22Rv1 (cell line): ENCODE measurements at regions not wholly inside any gene's neighbourhood (a gene's known extent, or its start where the extent isn't known, plus 50 kb on each side); places are given as distances from the start of the nearest gene placed in this dataset.

Experiments used
- H3K27ac ChIP-seq: fragments of 450-650 bp; 2 replicates; pipeline ENCODE4 v1.5.1; 2017
- CTCF ChIP-seq: fragments of 450-650 bp; IDR thresholded peaks from 2 replicates; pipeline ENCODE4 v1.5.1; 2017; ENCODE audit warnings: mild to moderate bottlenecking
- ZFX ChIP-seq: fragments of 450-650 bp; IDR thresholded peaks from 2 replicates; pipeline ENCODE4 v1.6.1; 2017; ENCODE audit warnings: antibody characterized with exemption, borderline replicate concordance

GRCh38 chr14:53391631-53392285, 238.6 kb upstream of the DDHD1 start:
- no peak overlapping the region for H3K27ac ChIP-seq
- TF ChIP-seq ZFX = no peak
- TF ChIP-seq CTCF = no peak

- H3K27ac ChIP-seq = no peak overlapping the region
- TF ChIP-seq CTCF (no peak), ZFX (no peak)
These were observed 238.0 kb upstream of the DDHD1 start for GRCh38 chr14:53391156-53391555.

- H3K27ac ChIP-seq = no peak overlapping the region
- TF ChIP-seq CTCF = no peak
- TF ChIP-seq ZFX = no peak
These were observed 236.9 kb upstream of the DDHD1 start for GRCh38 chr14:53390008-53390407.

GRCh38 chr14:53389202-53389601, 236.1 kb upstream of the DDHD1 start:
- H3K27ac ChIP-seq = no peak overlapping the region
- TF ChIP-seq CTCF (no peak), ZFX (no peak)

GRCh38 chr14:53386362-53386761, 233.2 kb upstream of the DDHD1 start:
- H3K27ac ChIP-seq = no peak overlapping the region
- TF ChIP-seq CTCF (no peak), ZFX (no peak)

- no peak for TF ChIP-seq CTCF
- TF ChIP-seq ZFX = no peak
- no peak overlapping the region for H3K27ac ChIP-seq
These were observed 231.4 kb upstream of the DDHD1 start for GRCh38 chr14:53384536-53384935.

- no peak overlapping the region for H3K27ac ChIP-seq
- TF ChIP-seq CTCF (no peak), ZFX (no peak)
These were observed 230.9 kb upstream of the DDHD1 start for GRCh38 chr14:53384073-53384472.
